GM23338 (cell line): ENCODE measurements at regions not wholly inside any gene's neighbourhood (a gene's known extent, or its start where the extent isn't known, plus 50 kb on each side); places are given as distances from the start of the nearest gene placed in this dataset.

Experiments
- ATAC-seq: fragments of 200-7000 bp; cut with Tn5 transposase; 3 replicates; pipeline ENCODE4 v1.9.1; 2020
- DNase-seq: peaks from one replicate; pipeline ENCODE4 v3.0.0-alpha.2; 2015; ENCODE audit warnings: low spot score
- H2AFZ ChIP-seq: fragments of 200-600 bp; sonication (generic); 2 replicates; pipeline ENCODE4 v1.8.0; 2016; ENCODE audit warnings: antibody characterized with exemption, mild to moderate bottlenecking, moderate library complexity
- H3F3A ChIP-seq: fragments of 200-600 bp; sonication (generic); replicated peaks from 2 replicates; pipeline ENCODE4 v1.8.0; 2017; ENCODE audit warnings: antibody characterized with exemption, mixed run types, low read depth
- H3K27ac ChIP-seq: fragments of 200-600 bp; sonication (generic); 2 replicates; pipeline ENCODE4 v1.6.1; 2016; ENCODE audit warnings: low read depth
- H3K27me3 ChIP-seq: fragments of 200-600 bp; sonication (generic); 2 replicates; pipeline ENCODE4 v1.8.0; 2016; ENCODE audit warnings: mild to moderate bottlenecking, mixed run types, moderate library complexity; ENCODE audit not compliant: insufficient read depth
- H3K36me3 ChIP-seq: fragments of 200-600 bp; sonication (generic); 2 replicates; pipeline ENCODE4 v1.8.0; 2016; ENCODE audit warnings: mild to moderate bottlenecking; ENCODE audit not compliant: insufficient read depth
- H3K4me1 ChIP-seq: fragments of 200-600 bp; sonication (generic); 2 replicates; pipeline ENCODE4 v1.8.0; 2016; ENCODE audit warnings: mild to moderate bottlenecking, moderate library complexity; ENCODE audit not compliant: insufficient read depth
- H3K4me2 ChIP-seq: fragments of 200-600 bp; sonication (generic); 2 replicates; pipeline ENCODE4 v1.7.1; 2017; ENCODE audit warnings: mixed run types
- H3K4me3 ChIP-seq: fragments of 200-600 bp; sonication (generic); 2 replicates; pipeline ENCODE4 v1.6.1; 2016; ENCODE audit warnings: mixed run types
- H3K79me2 ChIP-seq: fragments of 200-600 bp; sonication (generic); replicated peaks from 2 replicates; pipeline ENCODE4 v1.8.0; 2017; ENCODE audit warnings: mild to moderate bottlenecking; ENCODE audit not compliant: insufficient read depth
- H3K9me2 ChIP-seq: fragments of 200-600 bp; sonication (generic); 2 replicates; pipeline ENCODE4 v1.8.0; 2017; ENCODE audit not compliant: insufficient read depth
- H4K20me1 ChIP-seq: fragments of 200-600 bp; sonication (generic); replicated peaks from 2 replicates; pipeline ENCODE4 v1.8.0; 2017; ENCODE audit warnings: mild to moderate bottlenecking; ENCODE audit not compliant: insufficient read depth
- H3K27ac Mint-ChIP-seq: 2 replicates; pipeline ENCODE4 v1.8.0; 2020; ENCODE audit warnings: inconsistent platforms, mild to moderate bottlenecking, moderate library complexity, mixed read lengths
- H3K27me3 Mint-ChIP-seq: 3 replicates; pipeline ENCODE4 v1.8.0; 2022; ENCODE audit warnings: low read depth, mild to moderate bottlenecking, moderate library complexity, mixed read lengths, inconsistent platforms; ENCODE audit not compliant: insufficient read depth, poor library complexity
- H3K36me3 Mint-ChIP-seq: 3 replicates; pipeline ENCODE4 v1.8.0; 2021; ENCODE audit warnings: low read depth, mild to moderate bottlenecking, inconsistent platforms, moderate library complexity, mixed read lengths
- H3K4me1 Mint-ChIP-seq: 3 replicates; pipeline ENCODE4 v1.8.0; 2020; ENCODE audit warnings: mild to moderate bottlenecking, inconsistent platforms, mixed read lengths
- H3K4me3 Mint-ChIP-seq: 3 replicates; pipeline ENCODE4 v1.8.0; 2021; ENCODE audit warnings: moderate library complexity, mild to moderate bottlenecking, inconsistent platforms, mixed read lengths
- H3K9me3 Mint-ChIP-seq: 3 replicates; pipeline ENCODE4 v1.8.0; 2020; ENCODE audit warnings: moderate library complexity, mild to moderate bottlenecking, inconsistent platforms, mixed read lengths
- CREB1 ChIP-seq: fragments of 250-450 bp; sonication (Bioruptor Pico); IDR thresholded peaks from 2 replicates; pipeline ENCODE4 v1.5.0; 2020; ENCODE audit warnings: low read depth, mild to moderate bottlenecking, moderate library complexity
- CTCF ChIP-seq, 2 experiments: fragments of 200-600 bp in 1 of 2; sonication (generic) in 1 of 2; conservative IDR thresholded peaks; 2 replicates each; pipeline versions ENCODE4 v1.5.1 to v1.6.1; 2016 to 2017; ENCODE audit warnings: antibody characterized with exemption in 2 of 2, low read depth in 2 of 2, mild to moderate bottlenecking in 2 of 2, moderate library complexity in 1 of 2
- ETS1 ChIP-seq: IDR thresholded peaks from 2 replicates; pipeline ENCODE4 v1.6.1; 2016; ENCODE audit warnings: antibody characterized with exemption
- EZH2 ChIP-seq: fragments of 200-600 bp; sonication (generic); IDR thresholded peaks from one replicate; pipeline ENCODE4 v1.8.0; 2017; ENCODE audit warnings: antibody characterized with exemption, mild to moderate bottlenecking, low read depth; ENCODE audit not compliant: unreplicated experiment
- JUNB ChIP-seq: IDR thresholded peaks from one replicate; pipeline ENCODE4 v1.6.1; 2016; ENCODE audit warnings: antibody characterized with exemption; ENCODE audit not compliant: unreplicated experiment
- NANOG ChIP-seq: IDR thresholded peaks from 2 replicates; pipeline ENCODE4 v1.6.1; 2016; ENCODE audit warnings: antibody characterized with exemption, borderline replicate concordance
- POLR2AphosphoS5 ChIP-seq: IDR thresholded peaks from 2 replicates; pipeline ENCODE4 v1.6.1; 2016; ENCODE audit warnings: antibody characterized with exemption, low read depth
- STAT1 ChIP-seq: IDR thresholded peaks from one replicate; pipeline ENCODE4 v1.6.1; 2016; ENCODE audit warnings: antibody characterized with exemption; ENCODE audit not compliant: unreplicated experiment
- ZNF114 ChIP-seq: fragments of 250-450 bp; sonication (Bioruptor Pico); IDR thresholded peaks from 2 replicates; pipeline ENCODE4 v1.5.0; 2020; ENCODE audit warnings: mild to moderate bottlenecking, moderate library complexity
- ZNF331 ChIP-seq: fragments of 250-450 bp; sonication (Bioruptor Pico); IDR thresholded peaks from 2 replicates; pipeline ENCODE4 v1.5.0; 2020; ENCODE audit warnings: low read depth, mild to moderate bottlenecking, moderate library complexity
- ZNF462 ChIP-seq: fragments of 250-450 bp; sonication (Bioruptor Pico); IDR thresholded peaks from 2 replicates; pipeline ENCODE4 v1.5.0; 2020; ENCODE audit warnings: mild to moderate bottlenecking, moderate library complexity

GRCh38 chr6:157758516-157759023, 64.5 kb upstream of the SNX9 start:
- ATAC-seq = no peak
- peaks cover 3% of the 10 kb centered on the region for H3K36me3 Mint-ChIP-seq
- no peaks in the 10 kb centered on the region for H4K20me1 ChIP-seq
- H3K9me3 Mint-ChIP-seq = peaks cover 9% of the 10 kb centered on the region; the same call in 2 of the 3 replicates
- H3K79me2 ChIP-seq = no peaks in the 10 kb centered on the region
- no peak overlapping the region for H3K4me2 ChIP-seq
- DNase-seq = no peak
- no peaks in the 10 kb centered on the region for H3K9me2 ChIP-seq
- no peak overlapping the region for H2AFZ ChIP-seq
- no peak overlapping the region for H3K4me3 ChIP-seq
- no peak overlapping the region for H3K27ac Mint-ChIP-seq
- H3K4me1 Mint-ChIP-seq = peaks cover 51% of the 10 kb centered on the region
- peaks cover 16% of the 10 kb centered on the region for H3K27me3 Mint-ChIP-seq
- H3K27ac ChIP-seq = no peak overlapping the region
- no peak for TF ChIP-seq CTCF (conservative IDR thresholded peaks at IDR 0.05; ENCODE audit: low read depth in 2 of 2)
- H3K4me1 ChIP-seq = peaks cover 37% of the 10 kb centered on the region
- no peaks in the 10 kb centered on the region for H3K27me3 ChIP-seq
- H3F3A ChIP-seq = no peaks in the 10 kb centered on the region
- H3K36me3 ChIP-seq = no peaks in the 10 kb centered on the region; the same call in 1 of the 2 replicates
- no peak overlapping the region for H3K4me3 Mint-ChIP-seq

- no peak for DNase-seq
- no peak overlapping the region for H3K4me3 Mint-ChIP-seq
- H3K27me3 Mint-ChIP-seq = peaks cover 16% of the 10 kb centered on the region
- Histone ChIP-seq H2AFZ (no peak overlapping the region), H3F3A (no peaks in the 10 kb centered on the region), H3K4me1 (peaks cover 36% of the 10 kb centered on the region), H3K4me2 (no peak overlapping the region), H3K27ac (no peak overlapping the region), H4K20me1 (no peaks in the 10 kb centered on the region), H3K27me3 (no peaks in the 10 kb centered on the region), H3K36me3 (no peaks in the 10 kb centered on the region), H3K79me2 (no peaks in the 10 kb centered on the region), H3K9me2 (no peaks in the 10 kb centered on the region), H3K4me3 (no peak overlapping the region)
- ATAC-seq = no peak
- peaks cover 52% of the 10 kb centered on the region for H3K4me1 Mint-ChIP-seq
- H3K9me3 Mint-ChIP-seq = 0 out of 3 replicates have a peak, but pooled peaks cover 5% of the 10 kb centered on the region
- H3K36me3 Mint-ChIP-seq = no peaks in the 10 kb centered on the region; the same call in 2 of the 3 replicates
- H3K27ac Mint-ChIP-seq = no peak overlapping the region
- TF ChIP-seq EZH2 = no peak
- TF ChIP-seq ZNF114 (CRISPR knock-in tag) = no peak
- TF ChIP-seq POLR2AphosphoS5 = no peak
- no peak for TF ChIP-seq ZNF462 (CRISPR knock-in tag)
- no peak for TF ChIP-seq NANOG
- TF ChIP-seq STAT1 = no peak
- TF ChIP-seq CTCF (conservative IDR thresholded peaks at IDR 0.05; ENCODE audit: low read depth in 2 of 2) = no peak
- no peak for TF ChIP-seq ZNF331 (CRISPR knock-in tag)
- no peak for TF ChIP-seq CREB1
- TF ChIP-seq JUNB = no peak
- no peak for TF ChIP-seq ETS1
Observed at GRCh38 chr6:157759028-157759427, 64.0 kb upstream of the SNX9 start.
